Left hindlimb (tissue), 1 donor: ENCODE measurements at regions not wholly inside any gene's neighbourhood (a gene's known extent, or its start where the extent isn't known, plus 50 kb on each side); places are given as distances from the start of the nearest gene placed in this dataset.
"Not testable (repeated sequence)": the region's sequence is repeated elsewhere in the genome, so short reads cannot be mapped to it uniquely, and the experiment has no call there.

Source experiments
- DNase-seq: peaks from one replicate; pipeline ENCODE4 v3.0.0-alpha.2; 2018

DNA sequence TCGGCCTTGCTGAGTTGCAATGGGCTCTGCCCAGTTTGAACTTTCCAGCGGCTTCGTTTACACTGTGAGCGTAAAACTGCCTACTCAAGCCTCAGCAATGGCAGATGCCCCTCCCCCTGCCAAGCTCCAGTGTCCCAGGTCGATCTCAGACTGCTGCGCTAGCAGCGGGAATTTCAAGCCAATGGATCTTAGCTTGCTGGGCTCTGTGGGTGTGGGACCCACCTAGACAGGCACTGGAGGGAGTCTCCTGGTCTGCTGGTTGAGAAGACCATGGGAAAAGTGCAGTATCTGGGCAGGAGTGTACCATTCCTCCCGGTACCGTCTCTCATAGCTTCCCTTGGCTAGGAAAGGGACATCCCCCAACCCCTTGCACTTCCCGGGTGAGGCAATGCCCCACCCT is 88.2 kb downstream of the KLHL28 start:
- DNase-seq: no peak

DNA sequence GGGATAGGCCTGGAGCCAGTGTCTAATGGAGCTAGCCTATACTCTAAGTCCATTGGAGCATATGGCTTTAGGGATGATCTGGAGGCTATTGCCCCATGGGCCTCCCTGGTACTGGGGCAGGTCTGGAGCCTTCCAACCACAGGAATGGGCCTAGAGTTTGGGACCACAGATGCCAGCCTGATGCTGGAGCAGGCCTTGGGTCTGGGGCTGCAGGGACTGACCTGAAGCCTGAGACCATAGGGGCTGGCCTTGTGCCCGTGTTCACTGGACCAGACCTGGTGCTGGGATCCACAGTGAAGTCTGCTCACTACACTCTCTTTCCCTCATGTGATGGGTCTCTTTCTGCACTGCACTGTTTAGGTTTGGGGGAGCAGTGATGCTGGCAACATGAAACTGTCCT is 95.0 kb downstream of the KLHL28 start:
- no peak for DNase-seq

GRCh38 chr14:44866322-44866721 is 95.4 kb downstream of the KLHL28 start:
- no peak for DNase-seq

- no peak for DNase-seq
These were observed 98.5 kb downstream of the KLHL28 start for GRCh38 chr14:44863271-44863670.

GRCh38 chr14:44854114-44854513 is 107.6 kb downstream of the KLHL28 start:
- DNase-seq: no peak

DNA sequence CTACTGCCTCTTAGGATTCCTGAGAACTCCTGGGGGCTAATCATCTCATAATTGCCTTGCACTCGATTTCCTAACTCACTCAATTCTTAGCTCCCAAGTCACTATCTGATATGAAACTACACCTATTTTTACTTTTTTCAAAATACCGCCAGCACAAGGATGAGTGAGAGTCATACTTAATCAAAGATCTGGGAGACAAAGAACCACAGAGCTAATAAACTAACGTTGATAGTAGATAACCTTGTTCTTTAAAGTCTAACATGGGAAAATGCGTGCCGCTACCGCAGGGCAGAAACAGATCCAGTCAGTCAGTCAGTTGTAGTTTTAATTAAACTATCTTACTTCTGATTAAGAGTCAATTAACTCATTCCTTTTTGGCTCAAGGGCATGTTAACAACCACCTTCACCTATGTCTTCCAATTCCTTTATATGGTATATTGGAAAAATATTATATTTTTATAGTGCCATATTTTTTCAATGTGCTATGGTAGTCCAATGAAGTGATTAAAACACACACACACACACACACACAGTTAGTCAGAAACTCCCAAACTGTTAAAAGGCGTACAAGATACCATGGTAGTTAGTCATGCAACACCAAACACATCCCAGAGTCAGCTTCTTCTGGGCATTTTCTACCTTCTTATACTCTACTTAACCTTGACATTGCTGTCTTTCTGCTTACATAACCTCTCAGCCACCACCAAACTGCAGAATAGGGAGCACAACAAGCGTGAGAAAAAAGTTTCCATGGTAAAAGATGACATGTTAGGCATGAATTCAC is 114.0 kb downstream of the KLHL28 start:
- no peak for DNase-seq

GRCh38 chr14:44846232-44846824 is 115.4 kb downstream of the KLHL28 start:
- no peak for DNase-seq

- DNase-seq: not testable (repeated sequence)
These were observed 125.8 kb downstream of the KLHL28 start for GRCh38 chr14:44835928-44836327.

DNA sequence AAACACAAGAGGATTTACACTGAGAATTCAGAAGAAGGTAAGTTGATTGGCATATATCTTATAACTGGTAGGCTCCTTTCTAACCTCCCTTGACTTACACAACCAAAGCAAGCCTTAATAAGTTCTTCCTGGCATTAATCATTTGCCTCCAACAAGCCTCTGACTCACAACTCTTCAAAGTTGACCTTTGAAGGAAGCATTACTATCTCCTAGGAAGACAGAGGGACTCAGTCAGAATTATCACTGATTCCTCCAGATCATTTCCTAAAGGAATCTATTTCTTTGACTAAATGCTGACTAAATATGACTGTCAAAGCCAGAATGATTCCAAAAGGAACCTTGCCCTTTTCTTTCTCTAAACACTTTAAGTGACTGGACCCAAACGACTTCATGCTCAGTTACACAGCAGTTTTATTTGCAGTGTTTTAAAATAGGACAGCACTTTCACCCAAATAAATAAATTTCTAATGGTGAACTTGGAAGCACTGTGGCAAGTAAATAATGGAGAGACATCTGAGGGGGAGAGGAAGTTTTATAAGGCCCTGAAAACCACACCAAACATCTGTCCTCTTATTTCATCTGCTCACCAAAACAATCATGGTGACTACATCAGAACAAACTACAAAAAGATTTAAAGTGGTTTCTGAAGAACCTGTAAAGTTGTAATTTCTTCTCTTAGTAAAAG is 128.2 kb downstream of the KLHL28 start:
- no peak for DNase-seq

- DNase-seq: no peak
These were observed 131.4 kb downstream of the KLHL28 start for GRCh38 chr14:44830371-44830770.

GRCh38 chr14:44829021-44829420 is 132.7 kb downstream of the KLHL28 start:
- no peak for DNase-seq

DNA sequence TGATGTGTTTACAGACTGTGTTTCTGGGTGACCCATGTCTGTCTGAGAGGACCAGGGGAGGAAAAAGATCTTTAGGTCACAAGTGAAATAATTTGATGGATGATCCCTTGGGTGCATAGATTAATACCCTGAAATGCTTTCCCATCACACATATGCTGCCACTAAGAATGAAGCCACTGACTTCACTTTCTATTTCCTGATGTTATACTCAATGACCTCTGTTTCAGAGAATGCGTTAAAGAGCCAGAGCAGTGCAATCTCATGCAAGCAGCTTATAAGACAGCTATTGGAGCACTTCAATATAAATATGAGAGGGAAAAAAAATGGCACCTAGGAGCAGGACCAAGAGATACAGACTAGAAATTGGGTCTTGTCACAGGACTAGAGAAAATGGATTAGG is 133.7 kb downstream of the KLHL28 start:
- DNase-seq: no peak

- no peak for DNase-seq
These were observed 141.3 kb downstream of the KLHL28 start for GRCh38 chr14:44820230-44820964.

DNA sequence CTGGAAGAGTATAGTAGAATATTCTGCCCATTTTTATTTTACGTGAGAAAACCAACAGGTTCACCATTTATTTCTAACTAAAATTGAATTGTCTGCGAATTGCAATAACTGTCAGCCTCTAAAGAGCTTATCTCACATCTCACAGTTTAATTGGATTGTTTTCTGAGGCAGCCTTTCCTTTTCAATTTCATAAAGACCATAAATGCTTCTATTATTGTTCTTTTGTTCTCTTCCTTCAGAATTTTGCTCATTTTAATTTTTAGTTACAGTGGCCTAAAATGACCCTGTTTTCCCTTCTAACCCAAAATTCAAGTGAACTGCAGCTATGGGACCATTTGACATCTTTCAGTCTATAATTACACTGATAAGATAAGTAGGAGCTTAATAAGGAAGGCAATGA is 147.6 kb downstream of the KLHL28 start:
- no peak for DNase-seq

- no peak for DNase-seq
These were observed 149.1 kb downstream of the KLHL28 start for GRCh38 chr14:44812672-44813071.

DNA sequence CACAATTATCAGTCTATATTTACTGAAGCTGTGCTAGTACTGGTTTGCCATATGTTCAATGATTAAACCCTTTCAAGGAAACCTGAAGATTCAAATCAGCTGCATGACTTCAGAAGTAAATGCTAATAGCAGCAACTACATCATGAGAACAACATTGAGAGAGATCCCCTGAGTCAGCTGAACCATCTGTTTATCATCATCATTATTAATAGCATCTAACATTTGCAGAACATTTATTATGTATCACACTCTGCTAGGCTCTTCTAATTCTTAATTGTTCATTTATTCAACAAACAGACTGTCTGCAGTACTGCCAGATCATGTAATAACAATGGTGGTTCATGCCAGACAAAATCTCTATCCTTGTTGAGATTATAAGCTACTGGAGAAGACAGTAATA is 157.4 kb downstream of the KLHL28 start:
- DNase-seq: no peak

GRCh38 chr14:44803239-44803905 is 158.4 kb downstream of the KLHL28 start:
- no peak for DNase-seq

DNA sequence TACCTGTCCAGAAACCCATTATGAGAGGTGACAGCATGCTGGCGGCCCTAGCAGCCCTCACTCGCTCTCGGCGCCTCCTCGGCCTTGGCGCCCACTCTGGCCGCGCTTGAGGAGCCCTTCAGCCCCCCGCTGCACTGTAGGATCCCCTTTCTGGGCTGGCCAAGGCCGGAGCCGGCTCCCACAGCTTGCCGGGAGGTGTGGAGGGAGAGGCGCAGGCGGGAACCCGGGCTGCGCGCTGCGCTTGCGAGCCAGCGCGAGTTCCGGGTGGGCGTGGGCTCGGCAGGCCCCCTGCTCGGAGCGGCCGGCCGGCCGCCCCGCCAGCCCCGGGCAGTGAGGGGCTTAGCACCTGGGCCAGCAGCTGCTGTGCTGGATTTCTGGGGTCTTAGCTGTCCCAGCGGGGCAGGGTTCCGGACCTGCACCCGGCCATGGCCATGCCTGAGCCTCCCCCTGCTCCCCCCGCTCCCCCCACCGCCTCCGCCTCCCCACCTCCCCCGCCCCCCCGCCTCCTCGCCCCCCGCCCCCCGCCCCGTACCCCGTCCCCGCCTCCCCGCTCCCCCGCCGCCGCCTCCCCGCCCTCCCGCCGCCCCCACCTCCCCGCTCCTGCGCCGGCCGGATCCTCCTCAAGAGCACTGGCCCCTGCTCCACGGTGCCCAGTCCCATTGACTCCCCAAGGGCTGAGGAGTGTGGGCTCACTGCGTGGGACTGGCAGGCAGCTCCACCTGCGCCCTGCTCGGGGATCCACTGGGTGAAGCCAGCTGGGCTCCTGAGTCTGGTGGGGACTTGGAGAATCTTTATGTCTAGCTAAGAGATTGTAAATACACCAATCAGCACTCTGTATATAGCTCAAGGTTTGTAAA is 163.1 kb downstream of the KLHL28 start:
- no peak for DNase-seq

GRCh38 chr14:44795725-44796124 is 166.0 kb downstream of the KLHL28 start:
- DNase-seq: no peak

DNA sequence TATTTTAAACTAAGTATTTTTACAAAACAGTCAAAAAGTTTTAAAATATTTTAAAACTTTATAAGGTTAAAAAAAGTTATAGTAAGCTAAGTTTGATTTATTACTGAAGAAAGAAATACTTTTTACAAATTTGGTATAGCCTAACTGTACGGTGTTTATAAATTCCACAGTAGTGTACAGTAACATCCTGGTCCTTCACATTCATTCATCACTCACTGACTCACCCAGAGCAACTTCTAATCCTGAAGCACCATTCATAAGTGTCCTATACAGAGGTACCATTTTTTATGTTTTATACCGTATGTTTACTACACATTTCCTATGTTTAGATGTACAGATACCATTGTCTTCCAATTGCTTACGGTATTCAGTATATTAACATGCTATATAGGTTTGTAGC is 170.0 kb downstream of the KLHL28 start:
- no peak for DNase-seq

DNA sequence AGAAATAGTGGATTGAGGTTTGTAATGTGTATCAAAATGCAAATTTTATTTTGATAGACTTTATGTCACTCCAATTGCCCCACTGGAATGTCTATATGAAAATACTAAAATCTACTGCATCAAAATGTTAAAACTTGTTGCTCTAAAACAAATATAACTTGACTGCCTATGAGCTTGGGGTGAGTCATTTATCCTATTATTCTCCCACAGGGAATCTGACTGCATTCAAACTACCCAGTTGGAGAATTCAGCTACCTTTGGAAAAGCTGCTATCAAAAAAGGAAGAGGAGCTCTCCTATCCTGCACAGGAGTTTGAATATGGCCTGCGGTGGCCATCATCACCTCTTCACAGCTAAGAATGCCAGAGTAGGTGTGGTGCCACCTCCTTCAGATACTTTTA is 173.1 kb downstream of the KLHL28 start:
- DNase-seq: no peak

- no peak for DNase-seq
These were observed 176.7 kb downstream of the KLHL28 start for GRCh38 chr14:44785096-44785495.
